Endodermal cell (in vitro differentiated cells): ENCODE measurements at regions not wholly inside any gene's neighbourhood (a gene's known extent, or its start where the extent isn't known, plus 50 kb on each side); places are given as distances from the start of the nearest gene placed in this dataset.

Experiments used
- DNase-seq: peaks from one replicate; pipeline ENCODE4 v3.0.0-alpha.2; 2017
- H3K27ac ChIP-seq: 2 replicates; pipeline ENCODE4 v1.5.1; 2013; ENCODE audit warnings: mild to moderate bottlenecking, low read depth, low read length, moderate library complexity
- H3K27me3 ChIP-seq: 2 replicates; pipeline ENCODE4 v1.6.1; 2013; ENCODE audit warnings: mild to moderate bottlenecking, low read length, moderate library complexity; ENCODE audit not compliant: insufficient read depth, control insufficient read depth, poor library complexity, severe bottlenecking
- H3K36me3 ChIP-seq: 2 replicates; pipeline ENCODE4 v1.7.0; 2013; ENCODE audit warnings: mild to moderate bottlenecking, low read length, moderate library complexity; ENCODE audit not compliant: control insufficient read depth, insufficient read depth
- H3K4me1 ChIP-seq: one replicate; pipeline ENCODE4 v1.7.0; 2013; ENCODE audit warnings: low read length; ENCODE audit not compliant: control insufficient read depth, insufficient read depth
- H3K4me3 ChIP-seq: 2 replicates; pipeline ENCODE4 v1.5.1; 2013; ENCODE audit warnings: mild to moderate bottlenecking, low read length, moderate library complexity
- H3K9ac ChIP-seq: 2 replicates; pipeline ENCODE4 v1.6.1; 2013; ENCODE audit warnings: mild to moderate bottlenecking, low read length, moderate library complexity; ENCODE audit not compliant: poor library complexity, severe bottlenecking; ENCODE audit errors: extremely low read depth
- H3K9me3 ChIP-seq: 2 replicates; pipeline ENCODE4 v1.6.1; 2013; ENCODE audit warnings: mild to moderate bottlenecking, low read length, moderate library complexity; ENCODE audit not compliant: control insufficient read depth
- H3K27ac Mint-ChIP-seq: 2 replicates; pipeline ENCODE4 v1.8.0; 2020; ENCODE audit warnings: mixed read lengths
- H3K27me3 Mint-ChIP-seq: 2 replicates; pipeline ENCODE4 v1.8.0; 2021; ENCODE audit warnings: mild to moderate bottlenecking, mixed read lengths; ENCODE audit not compliant: insufficient read depth
- H3K36me3 Mint-ChIP-seq: 2 replicates; pipeline ENCODE4 v1.8.0; 2020; ENCODE audit warnings: low read depth, mixed read lengths
- H3K4me1 Mint-ChIP-seq: 2 replicates; pipeline ENCODE4 v1.8.0; 2020; ENCODE audit warnings: mixed read lengths
- H3K4me3 Mint-ChIP-seq: 2 replicates; pipeline ENCODE4 v1.8.0; 2020; ENCODE audit warnings: mild to moderate bottlenecking, moderate library complexity, mixed read lengths
- H3K9me3 Mint-ChIP-seq: 2 replicates; pipeline ENCODE4 v1.8.0; 2020; ENCODE audit warnings: mild to moderate bottlenecking, mixed read lengths
- CTCF ChIP-seq: fragments of 200-600 bp; sonication (generic); conservative IDR thresholded peaks from 2 replicates; pipeline ENCODE4 v1.5.0; 2021; ENCODE audit warnings: antibody characterized with exemption, mild to moderate bottlenecking
- WGBS, 2 experiments: methylation state at CpG; one replicate each; pipeline versions ENCODE4 v1.1.5 to v1.1.7; 2013; ENCODE audit warnings: missing lambda C conversion rate in 2 of 2, mixed read lengths in 1 of 2; ENCODE audit not compliant: insufficient coverage in 1 of 2, insufficient read length in 1 of 2; 5-methylcytosine and 5-hydroxymethylcytosine counted together

DNA sequence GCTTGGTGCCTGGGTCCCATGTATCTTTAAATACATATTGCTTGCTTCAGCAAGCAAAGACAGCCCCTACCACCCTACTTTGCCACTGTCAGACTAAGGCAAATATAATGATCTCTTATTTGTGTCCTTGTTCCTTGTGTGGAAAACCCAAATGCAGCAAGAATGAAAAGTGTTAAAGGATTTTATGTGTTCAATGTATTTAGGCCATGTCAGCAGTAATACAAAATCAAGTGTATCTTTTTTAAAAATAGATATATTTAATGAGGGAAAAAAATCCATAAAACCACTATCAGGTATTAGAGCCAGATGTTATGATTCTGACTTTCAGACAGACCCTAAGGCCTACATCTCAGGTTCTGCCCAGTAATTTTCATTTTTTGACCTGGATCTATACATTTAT, 374.5 kb downstream of the SEC14L1 start:
- H3K4me3 ChIP-seq, result no peak overlapping the region
- H3K9ac ChIP-seq, result no peak overlapping the region
- peaks cover 7% of the 10 kb centered on the region for H3K9me3 ChIP-seq
- H3K36me3 ChIP-seq, result no peaks in the 10 kb centered on the region
- peak; percentile 8 for DNase-seq
- no peaks in the 10 kb centered on the region for H3K27me3 ChIP-seq
- TF ChIP-seq CTCF, result no peak
- no peaks in the 10 kb centered on the region for H3K4me1 ChIP-seq
- peaks cover 15% of the 10 kb centered on the region for H3K9me3 Mint-ChIP-seq
- no peak overlapping the region for H3K27ac Mint-ChIP-seq
- no peaks in the 10 kb centered on the region for H3K4me1 Mint-ChIP-seq
- no peak overlapping the region for H3K27ac ChIP-seq
- H3K27me3 Mint-ChIP-seq, result peaks cover 14% of the 10 kb centered on the region
- no peaks in the 10 kb centered on the region for H3K36me3 Mint-ChIP-seq
- H3K4me3 Mint-ChIP-seq, result no peak overlapping the region

- no peak for DNase-seq
- 91 to 100% methylated on average over 1 to 4 of the region's 4 CpGs for WGBS, 2 experiments
- no peaks in the 10 kb centered on the region for H3K4me1 ChIP-seq
Measured at GRCh38 chr17:77516902-77517301, 376.1 kb downstream of the SEC14L1 start.

DNA sequence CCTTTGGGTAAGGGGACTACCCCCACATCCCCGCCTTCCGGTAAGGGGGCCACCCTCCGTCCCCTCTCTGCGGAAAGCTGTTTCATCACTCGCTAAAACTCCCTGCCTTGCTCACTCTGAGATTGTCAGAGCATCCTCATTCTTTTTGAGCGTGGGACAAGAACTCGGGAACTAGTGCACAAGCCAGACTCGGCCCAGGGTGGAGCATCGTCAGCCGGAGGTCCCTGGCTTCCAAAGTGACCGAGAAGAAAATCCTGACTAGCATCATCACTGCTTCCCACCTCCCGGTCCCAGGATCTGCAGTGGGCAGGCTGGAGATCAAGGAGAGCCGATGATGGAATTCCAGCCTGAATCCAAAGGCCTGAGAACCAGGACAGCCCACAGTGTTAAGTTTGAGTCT, 380.3 kb downstream of the SEC14L1 start:
- Histone ChIP-seq H3K9ac (no peak overlapping the region), H3K36me3 (no peaks in the 10 kb centered on the region), H3K27ac (no peak overlapping the region), H3K9me3 (no peaks in the 10 kb centered on the region), H3K27me3 (no peaks in the 10 kb centered on the region), H3K4me1 (no peaks in the 10 kb centered on the region), H3K4me3 (no peak overlapping the region)
- WGBS, 2 experiments, result 94 to 96% methylated on average over 7 to 13 of the region's 13 CpGs
- no peak for DNase-seq
- no peaks in the 10 kb centered on the region for H3K4me1 Mint-ChIP-seq
- no peak for TF ChIP-seq CTCF
- no peak overlapping the region for H3K27ac Mint-ChIP-seq
- H3K36me3 Mint-ChIP-seq, result no peaks in the 10 kb centered on the region
- peaks cover 10% of the 10 kb centered on the region for H3K9me3 Mint-ChIP-seq
- peaks cover 30% of the 10 kb centered on the region for H3K27me3 Mint-ChIP-seq
- no peak overlapping the region for H3K4me3 Mint-ChIP-seq

More at GRCh38 chr17:77516902-77517301, 376.1 kb downstream of the SEC14L1 start:
- H3K27me3 ChIP-seq, result no peaks in the 10 kb centered on the region
- H3K9me3 ChIP-seq, result peaks cover 2% of the 10 kb centered on the region
- no peak overlapping the region for H3K27ac ChIP-seq
- no peak overlapping the region for H3K4me3 ChIP-seq
- no peak overlapping the region for H3K4me3 Mint-ChIP-seq
- no peaks in the 10 kb centered on the region for H3K4me1 Mint-ChIP-seq
- H3K9me3 Mint-ChIP-seq, result peaks cover under 1% of the 10 kb centered on the region
- H3K27ac Mint-ChIP-seq, result no peak overlapping the region
- H3K27me3 Mint-ChIP-seq, result peaks cover 18% of the 10 kb centered on the region
- H3K36me3 Mint-ChIP-seq, result no peaks in the 10 kb centered on the region
- H3K9ac ChIP-seq, result no peak overlapping the region
- TF ChIP-seq CTCF, result no peak
- no peaks in the 10 kb centered on the region for H3K36me3 ChIP-seq
